K562 (cell line): ENCODE measurements at regions not wholly inside any gene's neighbourhood (a gene's known extent, or its start where the extent isn't known, plus 50 kb on each side); places are given as distances from the start of the nearest gene placed in this dataset.

Experiments used
- ATAC-seq: fragments of 200-7000 bp; cut with Tn5 transposase; 3 replicates; pipeline ENCODE4 v1.9.1; 2020; ENCODE audit warnings: moderate library complexity
- BruUV-seq: library from RNA; stranded (reverse); fragments of 400-500 nt; replicated peaks from 2 replicates; lab custom pipeline; 2021; lab: Mats Ljungman, UMichigan
- CTCF ChIA-PET: fragments of 300-600 bp; formaldehyde crosslinking; extraction: SDS; loops from one replicate; lab custom pipeline; 2021; ENCODE audit warnings: low intra/inter-chr PET ratio; lab: Yijun Ruan, JAX
- POLR2A ChIA-PET: fragments of 300-600, 350-650 bp; sonication (Branson Sonifier 250); formaldehyde crosslinking; extraction: SDS; loops from one replicate; lab custom pipeline; 2021; ENCODE audit warnings: antibody characterized with exemption, inconsistent platforms; lab: Yijun Ruan, JAX
- DNase-seq, 4 experiments: peaks; one replicate each; pipeline versions ENCODE4 v3.0.0 to v3.0.0-alpha.2; 2011 to 2018; ENCODE audit warnings: low spot score in 3 of 4, mixed read lengths in 3 of 4; ENCODE audit errors: extremely low read depth in 1 of 4
- FAIRE-seq: peaks from 2 replicates; lab custom pipeline; 2011; peaks lifted over from hg19 to GRCh38; lab: Jason Lieb, UNC
- H2AFZ ChIP-seq: 2 replicates; pipeline ENCODE4 v1.6.0; 2011; ENCODE audit warnings: low read depth, low read length, control low read depth, inconsistent platforms
- H3K27ac ChIP-seq: fragments of 200-600 bp; 3 replicates; pipeline ENCODE4 v1.8.0; 2011; ENCODE audit warnings: low read depth, mild to moderate bottlenecking, control low read depth, inconsistent platforms, low read length, moderate library complexity, mixed read lengths; ENCODE audit errors: extremely low read depth
- H3K27me3 ChIP-seq, 2 experiments: fragments of 300-600 bp in 1 of 2; 2 replicates in 1 of 2; 3 replicates in 1 of 2; pipeline versions ENCODE4 v1.6.0 to v1.8.0; 2011; ENCODE audit warnings: inconsistent platforms in 2 of 2, low read length in 2 of 2, mild to moderate bottlenecking in 1 of 2, mixed read lengths in 1 of 2, moderate library complexity in 1 of 2; ENCODE audit not compliant: control insufficient read depth in 2 of 2, insufficient read depth in 2 of 2
- H3K36me3 ChIP-seq: fragments of 300-600 bp; 3 replicates; pipeline ENCODE4 v1.8.0; 2011; ENCODE audit warnings: mild to moderate bottlenecking, low read length, inconsistent platforms; ENCODE audit not compliant: control insufficient read depth, insufficient read depth
- H3K4me1 ChIP-seq, 2 experiments: fragments of 200-600 bp in 1 of 2; replicated peaks in 1 of 2; 2 replicates in 1 of 2; 3 replicates in 1 of 2; pipeline versions ENCODE4 v1.5.1 to v1.8.0; 2011; ENCODE audit warnings: inconsistent platforms in 2 of 2, low read length in 2 of 2, mild to moderate bottlenecking in 1 of 2, mixed read lengths in 1 of 2, moderate library complexity in 1 of 2; ENCODE audit not compliant: control insufficient read depth in 2 of 2, insufficient read depth in 2 of 2
- H3K4me2 ChIP-seq: 2 replicates; pipeline ENCODE4 v1.6.1; 2011; ENCODE audit warnings: low read length, control low read depth, inconsistent platforms, mixed read lengths; ENCODE audit not compliant: insufficient read depth
- H3K4me3 ChIP-seq: fragments of 200-600 bp; sonication (generic), shearing (Covaris generic); 2 replicates; pipeline ENCODE4 v1.5.1; 2016; ENCODE audit warnings: control low read depth, inconsistent platforms
- H3K79me2 ChIP-seq: fragments of 200-600 bp; 3 replicates; pipeline ENCODE4 v1.8.0; 2011; ENCODE audit warnings: low read length, inconsistent platforms; ENCODE audit not compliant: control insufficient read depth, insufficient read depth
- H3K9ac ChIP-seq, 2 experiments: 2 replicates each; pipeline versions ENCODE4 v1.6.0 to v1.6.1; 2011; ENCODE audit warnings: low read depth in 2 of 2, low read length in 2 of 2, control low read depth in 1 of 2, inconsistent platforms in 1 of 2, mild to moderate bottlenecking in 1 of 2, mixed read lengths in 1 of 2; ENCODE audit not compliant: insufficient read depth in 1 of 2
- H3K9me1 ChIP-seq: one replicate; pipeline ENCODE4 v1.6.0; 2011; ENCODE audit warnings: inconsistent platforms, mild to moderate bottlenecking, low read length, moderate library complexity; ENCODE audit not compliant: control insufficient read depth, insufficient read depth
- H3K9me3 ChIP-seq: replicated peaks from 2 replicates; pipeline ENCODE4 v1.5.1; 2011; ENCODE audit warnings: low read depth, low read length, inconsistent platforms; ENCODE audit not compliant: control insufficient read depth, insufficient read depth
- H4K20me1 ChIP-seq: replicated peaks from 2 replicates; pipeline ENCODE4 v1.6.1; 2011; ENCODE audit warnings: low read length, inconsistent platforms, mixed read lengths; ENCODE audit not compliant: control insufficient read depth, insufficient read depth
- EHMT2 ChIP-seq: fragments of 450-650 bp; IDR thresholded peaks from 2 replicates; pipeline ENCODE4 v1.6.1; 2018; ENCODE audit warnings: antibody characterized with exemption
- ERF ChIP-seq: fragments of 450-650 bp; formaldehyde crosslinking; IDR thresholded peaks from 2 replicates; pipeline ENCODE4 v1.4.0; 2020; ENCODE audit warnings: mild to moderate bottlenecking, mixed read lengths
- MITF ChIP-seq: IDR thresholded peaks from 2 replicates; pipeline ENCODE4 v1.6.1; 2014; ENCODE audit warnings: antibody characterized with exemption
- RFX7 ChIP-seq: fragments of 250-450 bp; sonication (Bioruptor Pico); IDR thresholded peaks from 2 replicates; pipeline ENCODE4 v1.5.1; 2021; ENCODE audit warnings: mild to moderate bottlenecking
- RREB1 ChIP-seq: fragments of 250-450 bp; sonication (Bioruptor Pico); IDR thresholded peaks from 2 replicates; pipeline ENCODE4 v1.4.0; 2020
- WGBS: fragments of 100-300 bp; shearing (Covaris generic); methylation state at CpG from one replicate; pipeline ENCODE4 v1.1.6; 2016; ENCODE audit warnings: low coverage, mixed read lengths; ENCODE audit not compliant: insufficient coverage; ENCODE audit errors: missing lambda C conversion rate; 5-methylcytosine and 5-hydroxymethylcytosine counted together
- in situ Hi-C: fragments of 300-500 bp; cut with MboI; formaldehyde crosslinking; loops from 4 replicates; pipeline ENCODE4 v1.15.0; 2018; ENCODE audit warnings: inconsistent platforms, mixed read lengths
- intact Hi-C: fragments of 100-400 bp; cut with micrococcal nuclease; formaldehyde crosslinking; loops from 2 replicates; pipeline ENCODE4 v1.14.2; 2022

- 0% methylated on average over 2 of the region's 2 CpGs for WGBS
- no peak for ATAC-seq
- H3K4me2 ChIP-seq, result no peak overlapping the region
- H3K9ac ChIP-seq, result no peak overlapping the region
- no peaks in the 10 kb centered on the region for H3K9me1 ChIP-seq
- no peak overlapping the region for H2AFZ ChIP-seq
- BruUV-seq, result no TSS peak
- TF ChIP-seq MITF, result no peak
- TF ChIP-seq EHMT2, result no peak
- no peak for TF ChIP-seq RREB1 (CRISPR knock-in tag)
- no peak for TF ChIP-seq ERF (CRISPR knock-in tag)
- TF ChIP-seq RFX7 (CRISPR knock-in tag), result no peak
- H3K27ac ChIP-seq, result no peak overlapping the region
- DNase-seq, result no peak
- H3K79me2 ChIP-seq, result no peaks in the 10 kb centered on the region
- H3K36me3 ChIP-seq, result no peaks in the 10 kb centered on the region
- no peak overlapping the region for H3K4me3 ChIP-seq
- no peaks in the 10 kb centered on the region for H3K27me3 ChIP-seq
- CTCF ChIA-PET, result no interaction called here
- in situ Hi-C loops (no loop called here), intact Hi-C loops (no loop called here)
- H4K20me1 ChIP-seq, result no peaks in the 10 kb centered on the region
- no peak for FAIRE-seq
- POLR2A ChIA-PET, result no interaction called here
- no peaks in the 10 kb centered on the region for H3K4me1 ChIP-seq
- no peaks in the 10 kb centered on the region; the same call in 1 of the 2 replicates for H3K9me3 ChIP-seq
These were observed 289.4 kb downstream of the CMPK2 start for GRCh38 chr2:6576302-6576701.
